ENCODE measurements at regions not wholly inside any gene's neighbourhood (a gene's known extent, or its start where the extent isn't known, plus 50 kb on each side); places are given as distances from the start of the nearest gene placed in this dataset.

GRCh38 chr5:126122942-126123341, 300.3 kb upstream of the GRAMD2B start:
- WGBS (ENCODE audit: insufficient coverage, insufficient replicate concordance, low lambda C conversion rate, missing lambda C conversion rate), result 26% methylated on average over 4 of the region's 4 CpGs
- CTCF ChIA-PET, result no interaction called here
- no peak overlapping the region for H3K9ac ChIP-seq (ENCODE audit: control insufficient read depth, insufficient read depth, low read length)
- no TSS peak for BruUV-seq (replicated peaks)
- H4K20me1 ChIP-seq (ENCODE audit: control insufficient read depth, insufficient read depth), result no peaks in the 10 kb centered on the region
- H3K4me2 ChIP-seq (ENCODE audit: control insufficient read depth, insufficient read depth), result no peak overlapping the region
- no peaks in the 10 kb centered on the region for H3K36me3 ChIP-seq (ENCODE audit: control insufficient read depth in 2 of 2, insufficient read depth in 2 of 2, low read length in 1 of 2)
- no peak for FAIRE-seq
- H3K79me2 ChIP-seq (ENCODE audit: control insufficient read depth, insufficient read depth, low read length), result no peaks in the 10 kb centered on the region
- no peak for DNase-seq (ENCODE audit: low read depth, low spot score)
- POLR2A ChIA-PET, result no interaction called here
- H2AFZ ChIP-seq (ENCODE audit: control insufficient read depth, low read depth, low read length), result no peak overlapping the region
- RAD21 ChIA-PET (ENCODE audit: unreplicated experiment), result no interaction called here
- in situ Hi-C loops (cut with MboI) (no loop called here), intact Hi-C loops (cut with micrococcal nuclease; ENCODE audit: unreplicated experiment) (no loop called here)
- H3K4me3 ChIP-seq, result no peak overlapping the region
- SMC1A ChIA-PET (ENCODE audit: uncharacterized antibody, unreplicated experiment), result no interaction called here
- ATAC-seq, result no peak
- H3K9me3 ChIP-seq (replicated peaks; ENCODE audit: control insufficient read depth, insufficient read depth, low read length), result no peaks in the 10 kb centered on the region
- H3K27me3 ChIP-seq (replicated peaks in 1 of 2; ENCODE audit: control insufficient read depth in 2 of 2, insufficient read depth in 2 of 2, low read length in 1 of 2), result no peaks in the 10 kb centered on the region
- H3K27ac ChIP-seq (ENCODE audit: control insufficient read depth, insufficient read depth), result no peak overlapping the region
- no peaks in the 10 kb centered on the region for H3K4me1 ChIP-seq (ENCODE audit: control insufficient read depth, insufficient read depth, low read length)
- no peak for TF ChIP-seq KLF5 (IDR thresholded peaks at IDR 0.05; ENCODE audit: partially characterized antibody)
- no peak for TF ChIP-seq SREBF1 (IDR thresholded peaks at IDR 0.05; ENCODE audit: low read length)
- TF ChIP-seq, protein P1, sequence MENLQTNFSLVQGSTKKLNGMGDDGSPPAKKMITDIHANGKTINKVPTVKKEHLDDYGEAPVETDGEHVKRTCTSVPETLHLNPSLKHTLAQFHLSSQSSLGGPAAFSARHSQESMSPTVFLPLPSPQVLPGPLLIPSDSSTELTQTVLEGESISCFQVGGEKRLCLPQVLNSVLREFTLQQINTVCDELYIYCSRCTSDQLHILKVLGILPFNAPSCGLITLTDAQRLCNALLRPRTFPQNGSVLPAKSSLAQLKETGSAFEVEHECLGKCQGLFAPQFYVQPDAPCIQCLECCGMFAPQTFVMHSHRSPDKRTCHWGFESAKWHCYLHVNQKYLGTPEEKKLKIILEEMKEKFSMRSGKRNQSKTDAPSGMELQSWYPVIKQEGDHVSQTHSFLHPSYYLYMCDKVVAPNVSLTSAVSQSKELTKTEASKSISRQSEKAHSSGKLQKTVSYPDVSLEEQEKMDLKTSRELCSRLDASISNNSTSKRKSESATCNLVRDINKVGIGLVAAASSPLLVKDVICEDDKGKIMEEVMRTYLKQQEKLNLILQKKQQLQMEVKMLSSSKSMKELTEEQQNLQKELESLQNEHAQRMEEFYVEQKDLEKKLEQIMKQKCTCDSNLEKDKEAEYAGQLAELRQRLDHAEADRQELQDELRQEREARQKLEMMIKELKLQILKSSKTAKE (IDR thresholded peaks at IDR 0.05; ENCODE audit: low read depth, poor library complexity, severe bottlenecking), result no peak
- no peak for TF ChIP-seq CBX5 (IDR thresholded peaks at IDR 0.05; ENCODE audit: low read depth)
- TF ChIP-seq SIX5 (IDR thresholded peaks at IDR 0.05; ENCODE audit: low read depth, low read length, severe bottlenecking), result no peak
- TF ChIP-seq, protein P2, sequence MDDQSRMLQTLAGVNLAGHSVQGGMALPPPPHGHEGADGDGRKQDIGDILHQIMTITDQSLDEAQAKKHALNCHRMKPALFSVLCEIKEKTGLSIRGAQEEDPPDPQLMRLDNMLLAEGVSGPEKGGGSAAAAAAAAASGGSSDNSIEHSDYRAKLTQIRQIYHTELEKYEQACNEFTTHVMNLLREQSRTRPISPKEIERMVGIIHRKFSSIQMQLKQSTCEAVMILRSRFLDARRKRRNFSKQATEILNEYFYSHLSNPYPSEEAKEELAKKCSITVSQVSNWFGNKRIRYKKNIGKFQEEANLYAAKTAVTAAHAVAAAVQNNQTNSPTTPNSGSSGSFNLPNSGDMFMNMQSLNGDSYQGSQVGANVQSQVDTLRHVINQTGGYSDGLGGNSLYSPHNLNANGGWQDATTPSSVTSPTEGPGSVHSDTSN (IDR thresholded peaks at IDR 0.05; ENCODE audit: insufficient replicate concordance, low read depth, low read length), result no peak
- no peak for TF ChIP-seq ZZZ3 (IDR thresholded peaks at IDR 0.05; ENCODE audit: control insufficient read depth, insufficient read length, low read depth)
- TF ChIP-seq SUZ12 (IDR thresholded peaks at IDR 0.05; ENCODE audit: unreplicated experiment), result no peak

Measured in GM12878 (cell line).